HepG2 (cell line): ENCODE measurements at regions not wholly inside any gene's neighbourhood (a gene's known extent, or its start where the extent isn't known, plus 50 kb on each side); places are given as distances from the start of the nearest gene placed in this dataset.

Experiments used
- ATAC-seq: fragments of 200-7000 bp; cut with Tn5 transposase; 3 replicates; pipeline ENCODE4 v1.9.1; 2020; ENCODE audit warnings: mild to moderate bottlenecking, moderate library complexity
- BruUV-seq: library from RNA; stranded (reverse); fragments of 400-500 nt; replicated peaks from 2 replicates; lab custom pipeline; 2021; lab: Mats Ljungman, UMichigan
- CTCF ChIA-PET: fragments of 300-600 bp; formaldehyde crosslinking; extraction: SDS; loops from one replicate; lab custom pipeline; 2021; ENCODE audit warnings: low total read pairs, inconsistent platforms, low intra/inter-chr PET ratio; lab: Yijun Ruan, JAX
- POLR2A ChIA-PET: fragments of 350-600 bp; sonication (Branson Sonifier 250); formaldehyde crosslinking; loops from one replicate; lab custom pipeline; 2020; ENCODE audit warnings: antibody characterized with exemption, inconsistent platforms; lab: Yijun Ruan, JAX
- DNase-seq: peaks from one replicate; pipeline ENCODE4 v3.0.0-alpha.2; 2015; ENCODE audit warnings: low spot score
- FAIRE-seq: peaks from 3 replicates; lab custom pipeline; 2011; peaks lifted over from hg19 to GRCh38; lab: Jason Lieb, UNC
- H2AFZ ChIP-seq: one replicate; pipeline ENCODE4 v1.6.1; 2011; ENCODE audit warnings: low read length, inconsistent platforms
- H3K27ac ChIP-seq: fragments of 300-600 bp; 3 replicates; pipeline ENCODE4 v1.8.0; 2011; ENCODE audit warnings: mixed run types, mild to moderate bottlenecking, mixed read lengths, low read length, inconsistent platforms; ENCODE audit not compliant: insufficient read depth; ENCODE audit errors: extremely low read length
- H3K27me3 ChIP-seq, 2 experiments: fragments of 200-600 bp in 1 of 2; 2 replicates in 1 of 2; 3 replicates in 1 of 2; pipeline versions ENCODE4 v1.6.0 to v1.8.0; 2011; ENCODE audit warnings: low read length in 2 of 2, mild to moderate bottlenecking in 2 of 2, moderate library complexity in 2 of 2, inconsistent platforms in 1 of 2; ENCODE audit not compliant: insufficient read depth in 2 of 2, control insufficient read depth in 1 of 2
- H3K36me3 ChIP-seq, 2 experiments: fragments of 200-600 bp in 1 of 2; replicated peaks in 1 of 2; 2 replicates in 1 of 2; 3 replicates in 1 of 2; pipeline versions ENCODE4 v1.5.1 to v1.8.0; 2011; ENCODE audit warnings: low read length in 2 of 2, inconsistent platforms in 1 of 2; ENCODE audit not compliant: insufficient read depth in 2 of 2, control insufficient read depth in 1 of 2
- H3K4me1 ChIP-seq: 2 replicates; pipeline ENCODE4 v1.5.1; 2012; ENCODE audit warnings: low read length, inconsistent platforms; ENCODE audit not compliant: insufficient read depth
- H3K4me2 ChIP-seq: 2 replicates; pipeline ENCODE4 v1.6.0; 2011; ENCODE audit warnings: low read depth, low read length, inconsistent platforms
- H3K4me3 ChIP-seq, 3 experiments: fragments of 200-600 bp in 1 of 3; sonication (generic), shearing (Covaris generic) in 1 of 3; replicated peaks in 1 of 3; 2 replicates each; pipeline ENCODE4 v1.5.1; 2011 to 2016; ENCODE audit warnings: low read length in 3 of 3, inconsistent platforms in 2 of 3, low read depth in 2 of 3, mild to moderate bottlenecking in 2 of 3, control low read depth in 1 of 3, mixed read lengths in 1 of 3; ENCODE audit not compliant: insufficient read depth in 1 of 3
- H3K79me2 ChIP-seq: one replicate; pipeline ENCODE4 v1.6.1; 2011; ENCODE audit warnings: low read length, inconsistent platforms; ENCODE audit not compliant: insufficient read depth
- H3K9ac ChIP-seq: 2 replicates; pipeline ENCODE4 v1.6.0; 2011; ENCODE audit warnings: mild to moderate bottlenecking, low read depth, low read length, inconsistent platforms; ENCODE audit not compliant: insufficient read depth
- H3K9me3 ChIP-seq: 2 replicates; pipeline ENCODE4 v1.5.1; 2012; ENCODE audit warnings: mild to moderate bottlenecking, low read length
- H4K20me1 ChIP-seq: 2 replicates; pipeline ENCODE4 v1.6.0; 2011; ENCODE audit warnings: inconsistent platforms, mild to moderate bottlenecking, low read length, moderate library complexity; ENCODE audit not compliant: insufficient read depth
- CREB1 ChIP-seq, 2 experiments: fragments of 450-650 bp in 1 of 2; IDR thresholded peaks; 2 replicates each; pipeline ENCODE4 v1.6.1; 2016 to 2017; ENCODE audit warnings: control low read depth in 1 of 2, mild to moderate bottlenecking in 1 of 2, missing compliant biosample characterization in 1 of 2, missing genetic modification characterization in 1 of 2
- ERF ChIP-seq: IDR thresholded peaks from 2 replicates; pipeline ENCODE4 v1.6.1; 2018; ENCODE audit warnings: missing biosample characterization, missing genetic modification reagents
- KAT8 ChIP-seq: IDR thresholded peaks from 2 replicates; pipeline ENCODE4 v1.6.1; 2016; ENCODE audit warnings: missing genetic modification reagents, missing compliant biosample characterization
- KDM1A ChIP-seq: IDR thresholded peaks from 2 replicates; pipeline ENCODE4 v1.6.1; 2016; ENCODE audit warnings: missing compliant biosample characterization
- KDM3A ChIP-seq: IDR thresholded peaks from 2 replicates; pipeline ENCODE4 v1.6.1; 2018; ENCODE audit warnings: low read depth, missing compliant biosample characterization
- MED1 ChIP-seq: sonication (generic); formaldehyde crosslinking; IDR thresholded peaks from 2 replicates; pipeline ENCODE4 v1.4.0; 2020; ENCODE audit warnings: missing genetic modification reagents
- STAG1 ChIP-seq: sonication (generic); formaldehyde crosslinking; IDR thresholded peaks from 2 replicates; pipeline ENCODE4 v1.4.0; 2020; ENCODE audit warnings: missing genetic modification reagents
- ZNF543 ChIP-seq: sonication (generic); formaldehyde crosslinking; IDR thresholded peaks from 2 replicates; pipeline ENCODE4 v1.4.0; 2020; ENCODE audit warnings: mild to moderate bottlenecking, missing genetic modification reagents
- ZNF816 ChIP-seq: sonication (generic); formaldehyde crosslinking; IDR thresholded peaks from 2 replicates; pipeline ENCODE4 v1.8.0; 2022; ENCODE audit warnings: missing genetic modification reagents, mild to moderate bottlenecking, borderline replicate concordance
- ZSCAN22 ChIP-seq: sonication (generic); formaldehyde crosslinking; IDR thresholded peaks from 2 replicates; pipeline ENCODE4 v1.4.0; 2020; ENCODE audit warnings: mild to moderate bottlenecking, missing genetic modification reagents
- WGBS: methylation state at CpG from one replicate; pipeline ENCODE4 v1.1.6; 2017; ENCODE audit warnings: low lambda C conversion rate; 5-methylcytosine and 5-hydroxymethylcytosine counted together
- in situ Hi-C: cut with HindIII; loops from 2 replicates; pipeline ENCODE4 v1.10.0; 2017; ENCODE audit warnings: low pct_unique_long_range_greater_than_20kb; ENCODE audit not compliant: extremely low pct_ligation_motif_present
- intact Hi-C: fragments of 100-400 bp; cut with micrococcal nuclease; formaldehyde crosslinking; loops from one replicate; pipeline ENCODE4 v1.10.0; 2022; ENCODE audit not compliant: unreplicated experiment
- TF ChIP-seq, protein P1 (sequence below): IDR thresholded peaks from 2 replicates; pipeline ENCODE4 v1.6.1; 2016; ENCODE audit warnings: control low read depth
- TF ChIP-seq, protein P2 (sequence below): sonication (generic); formaldehyde crosslinking; IDR thresholded peaks from 2 replicates; pipeline ENCODE4 v1.4.0; 2020; ENCODE audit warnings: missing genetic modification reagents
- TF ChIP-seq, protein P3 (sequence below): sonication (generic); formaldehyde crosslinking; IDR thresholded peaks from 2 replicates; pipeline ENCODE4 v1.9.0; 2021; ENCODE audit warnings: mild to moderate bottlenecking, missing genetic modification reagents

DNA sequence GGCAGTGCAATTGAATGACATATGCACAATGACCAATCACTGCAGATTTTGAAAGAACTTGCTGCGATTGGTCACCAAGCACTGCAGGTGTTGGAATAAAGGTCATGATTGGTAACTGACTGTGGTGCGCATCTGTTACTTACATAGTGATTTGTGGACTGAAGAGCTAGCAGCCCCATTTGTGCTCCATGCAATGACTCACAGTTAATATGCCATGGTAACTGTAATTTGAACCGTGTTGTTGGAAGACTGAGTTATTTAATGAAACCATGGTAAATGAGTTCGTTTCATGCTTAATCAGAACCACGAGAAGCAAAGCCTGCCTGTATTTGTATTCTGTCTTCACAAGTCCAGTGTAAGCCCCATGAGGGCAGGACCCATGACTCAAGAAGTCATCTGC is 220.5 kb downstream of the TJP1 start:
- H3K4me1 ChIP-seq: no peaks in the 10 kb centered on the region
- FAIRE-seq (no peak), DNase-seq (no peak), ATAC-seq (no peak)
- no TSS peak for BruUV-seq
- H3K9ac ChIP-seq: no peak overlapping the region
- no peaks in the 10 kb centered on the region for H3K36me3 ChIP-seq
- 21% methylated on average over 5 of the region's 5 CpGs for WGBS
- no peaks in the 10 kb centered on the region for H4K20me1 ChIP-seq
- POLR2A ChIA-PET: no interaction called here
- no peak overlapping the region for H2AFZ ChIP-seq
- no peak overlapping the region for H3K27ac ChIP-seq
- TF ChIP-seq ZNF816 (CRISPR knock-in tag): no peak
- no peak for TF ChIP-seq KDM1A (CRISPR knock-in tag)
- TF ChIP-seq, protein P1, sequence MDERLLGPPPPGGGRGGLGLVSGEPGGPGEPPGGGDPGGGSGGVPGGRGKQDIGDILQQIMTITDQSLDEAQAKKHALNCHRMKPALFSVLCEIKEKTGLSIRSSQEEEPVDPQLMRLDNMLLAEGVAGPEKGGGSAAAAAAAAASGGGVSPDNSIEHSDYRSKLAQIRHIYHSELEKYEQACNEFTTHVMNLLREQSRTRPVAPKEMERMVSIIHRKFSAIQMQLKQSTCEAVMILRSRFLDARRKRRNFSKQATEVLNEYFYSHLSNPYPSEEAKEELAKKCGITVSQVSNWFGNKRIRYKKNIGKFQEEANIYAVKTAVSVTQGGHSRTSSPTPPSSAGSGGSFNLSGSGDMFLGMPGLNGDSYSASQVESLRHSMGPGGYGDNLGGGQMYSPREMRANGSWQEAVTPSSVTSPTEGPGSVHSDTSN: no peak
- TF ChIP-seq, protein P2, sequence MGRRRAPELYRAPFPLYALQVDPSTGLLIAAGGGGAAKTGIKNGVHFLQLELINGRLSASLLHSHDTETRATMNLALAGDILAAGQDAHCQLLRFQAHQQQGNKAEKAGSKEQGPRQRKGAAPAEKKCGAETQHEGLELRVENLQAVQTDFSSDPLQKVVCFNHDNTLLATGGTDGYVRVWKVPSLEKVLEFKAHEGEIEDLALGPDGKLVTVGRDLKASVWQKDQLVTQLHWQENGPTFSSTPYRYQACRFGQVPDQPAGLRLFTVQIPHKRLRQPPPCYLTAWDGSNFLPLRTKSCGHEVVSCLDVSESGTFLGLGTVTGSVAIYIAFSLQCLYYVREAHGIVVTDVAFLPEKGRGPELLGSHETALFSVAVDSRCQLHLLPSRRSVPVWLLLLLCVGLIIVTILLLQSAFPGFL: no peak
- no peak for TF ChIP-seq STAG1 (CRISPR knock-in tag)
- no peak for TF ChIP-seq KAT8 (CRISPR knock-in tag)
- no peak for TF ChIP-seq ZNF543
- in situ Hi-C loops (no loop called here), intact Hi-C loops (no loop called here)
- H3K79me2 ChIP-seq: no peaks in the 10 kb centered on the region
- H3K4me3 ChIP-seq: no peak overlapping the region
- no peaks in the 10 kb centered on the region for H3K27me3 ChIP-seq
- H3K9me3 ChIP-seq: no peaks in the 10 kb centered on the region
- H3K4me2 ChIP-seq: no peak overlapping the region
- CTCF ChIA-PET: no interaction called here

DNA sequence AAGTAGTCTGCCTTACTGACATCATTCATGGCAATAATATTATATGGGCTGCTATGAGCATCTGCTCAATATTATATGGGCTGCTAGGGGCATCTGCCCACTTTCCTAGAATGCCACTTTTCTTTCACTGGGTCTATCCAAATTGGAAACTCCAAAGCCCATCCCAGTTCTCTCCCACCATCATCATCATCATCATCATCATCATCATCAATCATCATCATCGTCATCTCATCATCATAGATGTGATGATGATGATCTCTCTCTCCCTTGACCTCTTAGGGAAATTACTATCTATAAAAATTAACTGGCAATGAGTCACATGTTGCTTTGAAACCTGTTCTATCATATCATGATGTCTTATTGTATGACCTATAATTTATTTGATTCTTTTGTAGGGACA is 222.0 kb downstream of the TJP1 start:
- intact Hi-C loops (no loop called here), in situ Hi-C loops (no loop called here)
- no peak for FAIRE-seq
- no peak for DNase-seq
- Histone ChIP-seq H2AFZ (no peak overlapping the region), H3K36me3 (no peaks in the 10 kb centered on the region), H3K4me1 (no peaks in the 10 kb centered on the region), H3K4me2 (no peak overlapping the region), H3K4me3 (no peak overlapping the region), H3K9ac (no peak overlapping the region), H3K79me2 (no peaks in the 10 kb centered on the region), H3K27ac (no peak overlapping the region), H3K27me3 (no peaks in the 10 kb centered on the region; a peak in 1 of 5 replicates), H4K20me1 (no peaks in the 10 kb centered on the region), H3K9me3 (no peaks in the 10 kb centered on the region)
- ChIA-PET POLR2A (no interaction called here), CTCF (no interaction called here)
- TF ChIP-seq KDM3A (CRISPR knock-in tag): no peak
- no peak for TF ChIP-seq ERF
- no peak for TF ChIP-seq ZSCAN22 (CRISPR knock-in tag)
- TF ChIP-seq, protein P3, sequence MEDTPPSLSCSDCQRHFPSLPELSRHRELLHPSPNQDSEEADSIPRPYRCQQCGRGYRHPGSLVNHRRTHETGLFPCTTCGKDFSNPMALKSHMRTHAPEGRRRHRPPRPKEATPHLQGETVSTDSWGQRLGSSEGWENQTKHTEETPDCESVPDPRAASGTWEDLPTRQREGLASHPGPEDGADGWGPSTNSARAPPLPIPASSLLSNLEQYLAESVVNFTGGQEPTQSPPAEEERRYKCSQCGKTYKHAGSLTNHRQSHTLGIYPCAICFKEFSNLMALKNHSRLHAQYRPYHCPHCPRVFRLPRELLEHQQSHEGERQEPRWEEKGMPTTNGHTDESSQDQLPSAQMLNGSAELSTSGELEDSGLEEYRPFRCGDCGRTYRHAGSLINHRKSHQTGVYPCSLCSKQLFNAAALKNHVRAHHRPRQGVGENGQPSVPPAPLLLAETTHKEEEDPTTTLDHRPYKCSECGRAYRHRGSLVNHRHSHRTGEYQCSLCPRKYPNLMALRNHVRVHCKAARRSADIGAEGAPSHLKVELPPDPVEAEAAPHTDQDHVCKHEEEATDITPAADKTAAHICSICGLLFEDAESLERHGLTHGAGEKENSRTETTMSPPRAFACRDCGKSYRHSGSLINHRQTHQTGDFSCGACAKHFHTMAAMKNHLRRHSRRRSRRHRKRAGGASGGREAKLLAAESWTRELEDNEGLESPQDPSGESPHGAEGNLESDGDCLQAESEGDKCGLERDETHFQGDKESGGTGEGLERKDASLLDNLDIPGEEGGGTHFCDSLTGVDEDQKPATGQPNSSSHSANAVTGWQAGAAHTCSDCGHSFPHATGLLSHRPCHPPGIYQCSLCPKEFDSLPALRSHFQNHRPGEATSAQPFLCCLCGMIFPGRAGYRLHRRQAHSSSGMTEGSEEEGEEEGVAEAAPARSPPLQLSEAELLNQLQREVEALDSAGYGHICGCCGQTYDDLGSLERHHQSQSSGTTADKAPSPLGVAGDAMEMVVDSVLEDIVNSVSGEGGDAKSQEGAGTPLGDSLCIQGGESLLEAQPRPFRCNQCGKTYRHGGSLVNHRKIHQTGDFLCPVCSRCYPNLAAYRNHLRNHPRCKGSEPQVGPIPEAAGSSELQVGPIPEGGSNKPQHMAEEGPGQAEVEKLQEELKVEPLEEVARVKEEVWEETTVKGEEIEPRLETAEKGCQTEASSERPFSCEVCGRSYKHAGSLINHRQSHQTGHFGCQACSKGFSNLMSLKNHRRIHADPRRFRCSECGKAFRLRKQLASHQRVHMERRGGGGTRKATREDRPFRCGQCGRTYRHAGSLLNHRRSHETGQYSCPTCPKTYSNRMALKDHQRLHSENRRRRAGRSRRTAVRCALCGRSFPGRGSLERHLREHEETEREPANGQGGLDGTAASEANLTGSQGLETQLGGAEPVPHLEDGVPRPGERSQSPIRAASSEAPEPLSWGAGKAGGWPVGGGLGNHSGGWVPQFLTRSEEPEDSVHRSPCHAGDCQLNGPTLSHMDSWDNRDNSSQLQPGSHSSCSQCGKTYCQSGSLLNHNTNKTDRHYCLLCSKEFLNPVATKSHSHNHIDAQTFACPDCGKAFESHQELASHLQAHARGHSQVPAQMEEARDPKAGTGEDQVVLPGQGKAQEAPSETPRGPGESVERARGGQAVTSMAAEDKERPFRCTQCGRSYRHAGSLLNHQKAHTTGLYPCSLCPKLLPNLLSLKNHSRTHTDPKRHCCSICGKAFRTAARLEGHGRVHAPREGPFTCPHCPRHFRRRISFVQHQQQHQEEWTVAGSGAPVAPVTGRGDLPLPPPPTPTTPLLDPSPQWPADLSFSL (CRISPR knock-in tag): no peak
- peak; percentile 90 for TF ChIP-seq CREB1 (IDR thresholded peaks at IDR 0.05)
- TF ChIP-seq CREB1 (CRISPR knock-in tag; IDR thresholded peaks at IDR 0.05): no peak
- no peak for TF ChIP-seq MED1
- no TSS peak for BruUV-seq
- ATAC-seq: no peak
- 11% methylated on average over 1 of the region's 1 CpG for WGBS
